Ammon's horn (tissue), 1 donor: ENCODE measurements at regions not wholly inside any gene's neighbourhood (a gene's known extent, or its start where the extent isn't known, plus 50 kb on each side); places are given as distances from the start of the nearest gene placed in this dataset.

Source experiments
- DNase-seq: peaks from one replicate; pipeline ENCODE4 v3.0.0-alpha.2; 2016; ENCODE audit warnings: low spot score

DNA sequence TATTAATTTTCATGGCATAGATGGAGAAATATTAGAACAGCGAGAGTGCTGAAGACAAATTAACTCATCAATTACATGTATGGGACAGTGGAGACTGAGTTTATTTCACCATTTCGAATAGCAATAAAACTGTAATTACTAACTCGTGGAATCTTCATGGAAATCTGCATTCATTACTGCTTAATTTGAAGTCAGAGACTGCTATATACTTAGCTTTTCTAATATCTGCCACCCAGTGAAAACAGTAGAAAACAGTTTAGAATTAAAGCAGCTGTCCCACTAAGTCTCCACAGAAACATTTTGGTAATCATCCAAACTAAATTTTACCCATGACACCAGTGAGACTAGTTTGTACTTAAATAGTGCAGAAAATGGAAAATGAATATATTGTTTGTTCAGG is 56.8 kb downstream of the IZUMO3 start:
- DNase-seq, result no peak

DNA sequence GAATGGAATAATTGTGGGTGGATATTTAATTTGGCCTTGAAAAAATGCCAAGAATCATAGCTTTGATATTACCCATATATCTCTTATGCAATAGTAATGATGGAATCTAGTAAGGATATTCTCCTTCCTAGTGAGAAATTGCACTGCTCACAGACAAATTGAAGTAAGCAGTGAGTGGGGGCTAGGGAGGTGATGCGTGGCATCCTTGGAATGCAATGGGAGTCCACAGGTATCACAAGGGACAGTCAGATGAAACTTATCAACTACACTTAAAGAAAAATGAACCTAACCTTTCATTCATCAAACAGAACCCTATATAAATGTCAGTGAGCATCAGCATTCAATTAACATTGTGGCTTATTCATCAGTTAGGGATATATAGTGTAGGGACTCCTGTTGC is 57.8 kb downstream of the IZUMO3 start:
- no peak for DNase-seq

- DNase-seq, result no peak
Observed at GRCh38 chr9:24487250-24487861, 58.3 kb downstream of the IZUMO3 start.

- no peak for DNase-seq
Observed at GRCh38 chr9:24479361-24480059, 66.2 kb downstream of the IZUMO3 start.

- DNase-seq, result no peak
Observed at GRCh38 chr9:24464319-24464951, 81.3 kb downstream of the IZUMO3 start.

- DNase-seq, result no peak
Observed at GRCh38 chr9:24462951-24463350, 82.7 kb downstream of the IZUMO3 start.

DNA sequence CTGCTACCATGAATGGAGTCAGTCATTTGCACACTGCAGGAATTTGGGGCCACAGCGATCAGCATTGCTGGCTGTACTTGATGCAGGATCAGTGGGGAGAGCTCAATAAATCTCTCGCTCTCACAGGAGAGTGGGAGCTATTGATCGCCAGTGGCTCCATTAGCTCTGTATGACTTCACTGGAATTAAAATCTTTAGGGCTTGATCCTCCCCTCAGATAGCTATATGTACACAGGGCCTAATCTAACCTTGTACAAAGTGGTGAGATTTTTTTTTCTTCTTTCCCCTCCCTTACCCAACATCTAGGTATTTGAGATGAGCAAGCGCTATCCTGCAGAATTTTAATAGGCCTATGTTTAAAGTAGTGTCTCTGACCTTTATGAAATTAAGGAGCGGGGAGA is 84.9 kb downstream of the IZUMO3 start:
- no peak for DNase-seq

DNA sequence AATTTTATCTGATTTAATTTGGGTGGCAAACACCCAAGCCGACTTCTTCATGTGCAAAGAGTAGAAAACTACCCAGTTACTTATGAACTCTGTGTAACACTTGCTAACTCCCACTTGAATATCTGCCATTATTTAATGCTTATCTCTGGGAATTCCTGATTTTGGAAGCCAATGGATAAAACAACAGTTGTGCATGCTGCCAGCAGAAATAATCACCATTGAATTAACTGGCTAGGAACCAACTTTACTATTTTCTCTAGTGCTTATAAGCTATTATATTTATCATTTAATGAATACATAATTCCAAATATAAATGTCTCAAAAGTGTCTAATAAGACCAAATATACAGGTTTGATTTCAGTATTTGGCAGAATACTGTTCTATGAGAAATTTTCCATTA is 85.7 kb downstream of the IZUMO3 start:
- DNase-seq, result no peak

GRCh38 chr9:24451346-24451745 is 94.4 kb downstream of the IZUMO3 start:
- no peak for DNase-seq

- no peak for DNase-seq
Observed at GRCh38 chr9:24449976-24450375, 95.7 kb downstream of the IZUMO3 start.

DNA sequence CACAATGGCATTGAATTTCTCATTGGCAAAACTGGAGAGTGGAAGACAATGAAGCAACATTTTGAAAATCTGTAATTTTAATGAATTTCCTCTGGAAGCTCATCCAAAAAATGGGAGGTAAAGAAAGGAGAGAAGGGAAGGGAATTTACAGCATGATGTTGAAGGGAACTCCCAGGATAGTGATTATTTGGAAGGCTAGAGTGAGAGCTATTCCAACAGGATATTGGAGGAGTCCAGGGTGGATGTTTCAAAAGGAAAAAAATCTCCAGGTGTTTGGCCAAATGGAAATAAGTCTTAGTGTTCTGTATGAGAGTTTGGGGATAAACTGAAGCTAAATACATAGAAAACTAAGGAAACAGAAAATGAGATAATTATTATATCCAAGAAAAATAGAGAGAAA is 106.2 kb downstream of the IZUMO3 start:
- no peak for DNase-seq

GRCh38 chr9:24438876-24439275 is 106.8 kb downstream of the IZUMO3 start:
- DNase-seq, result no peak

DNA sequence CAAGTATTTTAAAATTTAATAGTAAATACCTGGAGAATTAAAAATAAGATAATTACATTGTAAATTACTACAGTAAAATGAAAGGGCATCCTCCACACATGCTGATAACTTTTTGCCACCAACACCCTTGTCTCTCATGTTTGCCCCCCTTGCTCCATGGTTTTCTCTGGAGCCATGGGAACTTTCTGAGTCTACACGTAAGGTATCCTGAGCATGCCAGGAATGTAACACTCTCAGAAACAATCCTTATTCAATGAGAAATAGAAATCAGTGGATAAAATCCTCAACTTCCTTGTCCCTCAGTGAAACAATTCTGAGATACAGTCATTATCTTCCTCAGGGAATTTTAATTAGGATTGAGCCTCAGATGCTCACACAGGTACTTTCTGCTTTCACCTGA is 108.9 kb downstream of the IZUMO3 start:
- no peak for DNase-seq

DNA sequence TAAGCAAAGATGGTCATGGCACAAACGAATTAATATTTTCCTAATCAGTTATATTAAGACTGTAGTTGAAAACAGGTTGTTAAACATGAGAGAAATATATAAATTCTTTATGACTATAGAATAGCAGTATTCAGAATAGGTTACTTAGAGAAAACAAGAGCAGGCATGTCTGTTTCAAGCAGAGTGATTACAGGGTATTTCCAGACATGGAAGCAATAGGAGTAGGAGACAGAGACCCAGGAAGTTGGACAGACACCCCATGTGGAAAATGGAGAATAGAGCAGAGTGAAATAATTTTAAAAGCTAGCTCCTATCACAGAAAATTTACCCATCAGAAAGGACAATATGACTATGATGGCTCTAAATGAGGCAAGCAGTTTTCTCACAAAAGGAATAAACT is 111.5 kb downstream of the IZUMO3 start:
- DNase-seq, result no peak

GRCh38 chr9:24416136-24416535 is 129.6 kb downstream of the IZUMO3 start:
- DNase-seq, result no peak

DNA sequence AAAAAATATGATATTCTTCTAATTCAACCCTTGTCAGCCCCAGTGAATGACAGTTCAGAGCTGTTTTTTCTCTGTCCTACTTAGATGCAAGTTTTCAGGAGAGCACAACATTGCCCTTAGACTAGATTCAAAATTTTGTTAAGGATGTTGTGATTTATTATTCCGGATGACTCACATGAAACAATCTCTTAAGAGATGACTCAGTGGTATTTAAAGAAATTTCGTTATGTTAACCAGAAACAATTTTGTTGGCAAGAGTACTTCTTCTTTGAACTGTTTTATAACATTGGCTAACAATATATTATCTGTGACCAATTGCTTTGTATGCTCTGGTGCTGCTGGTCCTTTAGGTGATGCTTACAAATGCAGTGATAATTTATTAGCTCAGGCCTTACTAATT is 132.0 kb downstream of the IZUMO3 start:
- DNase-seq, result no peak

GRCh38 chr9:24398466-24398865 is 147.2 kb downstream of the IZUMO3 start:
- DNase-seq, result no peak

- DNase-seq, result no peak
Observed at GRCh38 chr9:24391095-24391494, 154.6 kb downstream of the IZUMO3 start.

DNA sequence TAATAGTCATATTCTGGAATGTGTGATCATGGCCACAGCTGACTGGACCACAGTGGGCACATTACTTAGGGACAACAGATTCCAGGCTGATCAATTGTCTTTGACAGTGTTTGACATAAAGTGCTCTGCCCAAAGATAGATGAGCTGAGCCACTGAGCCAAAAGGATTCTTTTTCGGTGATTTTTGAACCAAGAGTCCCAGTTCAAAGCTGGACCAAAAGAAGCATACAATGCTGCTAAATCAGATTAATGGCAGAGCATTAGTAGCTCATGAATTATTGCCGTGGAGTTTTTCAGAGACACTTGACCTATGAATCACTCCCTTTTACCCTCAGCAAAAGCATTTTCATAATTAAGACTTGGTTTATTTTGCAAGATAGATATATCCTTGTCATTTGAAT is 160.6 kb downstream of the IZUMO3 start:
- DNase-seq, result no peak

DNA sequence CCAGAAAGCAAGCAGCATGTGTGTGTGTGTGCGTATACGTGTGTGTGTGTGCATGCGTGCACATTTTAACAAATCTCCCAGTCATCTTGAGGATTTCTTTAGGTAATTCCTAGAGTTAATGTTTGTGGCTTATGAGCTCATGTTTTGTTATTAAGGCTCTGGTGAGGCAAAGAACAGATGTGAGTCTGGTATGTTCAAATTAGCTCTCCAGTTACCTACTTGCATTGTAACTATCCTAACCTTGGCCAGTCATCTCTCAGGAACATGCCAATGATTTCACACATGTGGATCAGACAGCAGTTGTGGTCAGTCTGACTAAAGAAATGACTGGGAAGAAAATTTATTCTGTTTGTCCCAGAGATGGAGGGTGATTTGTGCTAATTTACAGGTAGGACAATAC is 163.1 kb downstream of the IZUMO3 start:
- DNase-seq, result no peak

GRCh38 chr9:24381205-24381604 is 164.5 kb downstream of the IZUMO3 start:
- DNase-seq, result no peak

DNA sequence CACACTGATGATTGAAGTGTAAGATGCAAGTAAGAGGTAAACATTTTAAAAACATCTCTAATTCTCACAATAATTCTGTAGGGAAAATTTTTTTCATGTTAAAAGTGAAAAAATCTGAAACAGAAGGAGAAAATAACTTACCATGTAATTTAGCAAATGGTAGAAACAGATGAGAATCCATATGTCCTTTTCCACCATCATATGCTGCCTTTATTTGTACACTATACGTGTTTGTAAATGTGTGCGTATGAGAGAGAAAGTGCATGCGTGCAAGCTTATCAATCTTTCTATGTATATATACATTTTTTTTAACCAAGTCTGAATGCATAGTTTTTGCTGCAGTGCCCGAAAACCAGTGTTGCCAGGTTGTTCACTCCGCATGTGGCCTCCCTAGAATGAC is 186.7 kb downstream of the IZUMO3 start:
- DNase-seq, result no peak

DNA sequence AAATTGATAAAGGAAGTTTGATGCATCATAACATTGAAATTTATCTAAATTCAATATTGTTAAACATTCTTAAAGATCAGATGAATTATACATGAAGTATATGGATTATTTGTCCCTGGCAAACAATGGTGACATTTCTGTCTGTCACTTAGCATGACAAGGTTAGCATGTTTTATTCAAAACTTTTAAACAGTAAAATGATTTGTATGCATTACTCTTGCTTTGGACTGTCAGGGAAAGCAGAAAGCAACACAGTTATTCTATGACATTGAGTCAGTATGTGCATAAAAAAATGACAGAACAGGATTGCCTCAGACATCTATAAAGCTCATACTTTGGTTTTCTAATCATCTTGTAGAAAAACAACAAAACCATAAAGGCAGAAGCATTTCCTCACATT is 193.7 kb downstream of the IZUMO3 start:
- DNase-seq, result no peak

DNA sequence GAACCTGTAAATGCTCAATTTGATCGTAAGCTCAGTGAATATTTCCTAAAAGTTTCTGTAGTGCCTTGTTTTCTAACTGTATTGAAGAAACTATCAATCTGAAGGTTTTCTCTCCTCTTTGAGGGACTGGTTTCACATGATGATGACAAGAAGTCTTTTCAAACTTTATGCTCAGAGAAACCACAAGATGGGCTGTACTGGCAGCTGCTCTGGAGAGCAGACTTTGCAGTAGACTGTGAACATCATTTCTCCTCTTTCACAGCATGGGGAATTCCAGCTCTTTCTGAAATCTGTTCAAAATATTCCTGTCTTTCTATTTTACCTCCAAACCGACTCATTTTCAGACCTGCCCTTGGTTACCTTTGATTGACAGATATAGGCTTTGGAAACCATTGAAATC is 194.4 kb downstream of the IZUMO3 start:
- DNase-seq, result no peak
